Lower lobe of right lung (tissue), 2 donors: ENCODE measurements at regions not wholly inside any gene's neighbourhood (a gene's known extent, or its start where the extent isn't known, plus 50 kb on each side); places are given as distances from the start of the nearest gene placed in this dataset.

Experiments used
- ATAC-seq, 2 donors: fragments of 200-7000 bp; cut with Tn5 transposase; one replicate each; pipeline ENCODE4 v1.9.1; 2020 to 2022; ENCODE audit warnings: mild to moderate bottlenecking in 2 of 2, moderate library complexity in 2 of 2
- DNase-seq: peaks from one replicate; pipeline ENCODE4 v3.0.0-alpha.2; 2020
- H3K27ac ChIP-seq: fragments of 200-600 bp; one replicate; pipeline ENCODE4 v1.8.0; 2022
- H3K27me3 ChIP-seq: fragments of 200-600 bp; one replicate; pipeline ENCODE4 v1.8.0; 2022; ENCODE audit warnings: low read depth
- H3K36me3 ChIP-seq: fragments of 200-600 bp; one replicate; pipeline ENCODE4 v1.8.0; 2022; ENCODE audit warnings: mild to moderate bottlenecking
- H3K4me1 ChIP-seq: fragments of 200-600 bp; one replicate; pipeline ENCODE4 v1.8.0; 2022
- H3K4me3 ChIP-seq: fragments of 200-600 bp; one replicate; pipeline ENCODE4 v1.8.0; 2022; ENCODE audit warnings: mild to moderate bottlenecking
- H3K9me3 ChIP-seq: fragments of 200-600 bp; one replicate; pipeline ENCODE4 v1.8.0; 2022
- intact Hi-C: fragments of 100-400 bp; cut with DNase I; formaldehyde crosslinking; loops from one replicate; pipeline ENCODE4 v1.11.0; 2022
- TF ChIP-seq, protein P1 (sequence below): fragments of 200-600 bp; IDR thresholded peaks from one replicate; pipeline ENCODE4 v1.8.0; 2022; ENCODE audit warnings: antibody characterized with exemption, mild to moderate bottlenecking
- donor health status: DM: no; HTN: yes; CAD: no; lungs with severe emphysema.

DNA sequence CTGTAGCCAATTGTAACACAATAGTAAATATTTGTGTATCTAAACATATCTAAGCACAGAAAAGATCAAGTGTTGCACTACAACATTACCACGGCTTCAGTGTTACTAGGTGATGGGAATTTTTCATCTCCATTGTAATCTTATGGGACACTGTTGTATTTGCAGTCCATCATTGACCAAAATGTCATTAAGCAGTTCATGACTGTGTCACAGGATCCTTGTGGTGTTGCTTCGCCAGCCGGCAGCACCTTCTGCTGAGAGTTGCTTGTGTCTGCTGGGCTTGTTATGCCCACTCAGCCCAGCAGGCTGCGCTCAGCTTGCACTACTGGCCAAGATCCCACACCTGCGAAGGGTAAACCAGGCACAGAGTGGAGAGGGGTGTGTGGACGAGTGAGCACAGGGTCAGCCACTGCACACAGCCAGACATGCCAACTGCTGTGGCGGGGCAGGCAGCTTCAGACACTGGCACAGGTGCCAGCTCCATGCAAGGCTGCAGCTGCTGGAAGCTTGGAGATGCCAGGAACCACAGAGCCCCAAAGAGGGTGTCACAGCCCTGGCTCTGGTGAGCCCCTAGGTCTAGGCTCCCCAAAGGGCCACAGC lies 273.7 kb downstream of the CETN3 start:
- H3K27ac ChIP-seq, result no peak overlapping the region
- ATAC-seq, result peak; percentile 40 to 53
- no peaks in the 10 kb centered on the region for H3K36me3 ChIP-seq
- TF ChIP-seq, protein P1, sequence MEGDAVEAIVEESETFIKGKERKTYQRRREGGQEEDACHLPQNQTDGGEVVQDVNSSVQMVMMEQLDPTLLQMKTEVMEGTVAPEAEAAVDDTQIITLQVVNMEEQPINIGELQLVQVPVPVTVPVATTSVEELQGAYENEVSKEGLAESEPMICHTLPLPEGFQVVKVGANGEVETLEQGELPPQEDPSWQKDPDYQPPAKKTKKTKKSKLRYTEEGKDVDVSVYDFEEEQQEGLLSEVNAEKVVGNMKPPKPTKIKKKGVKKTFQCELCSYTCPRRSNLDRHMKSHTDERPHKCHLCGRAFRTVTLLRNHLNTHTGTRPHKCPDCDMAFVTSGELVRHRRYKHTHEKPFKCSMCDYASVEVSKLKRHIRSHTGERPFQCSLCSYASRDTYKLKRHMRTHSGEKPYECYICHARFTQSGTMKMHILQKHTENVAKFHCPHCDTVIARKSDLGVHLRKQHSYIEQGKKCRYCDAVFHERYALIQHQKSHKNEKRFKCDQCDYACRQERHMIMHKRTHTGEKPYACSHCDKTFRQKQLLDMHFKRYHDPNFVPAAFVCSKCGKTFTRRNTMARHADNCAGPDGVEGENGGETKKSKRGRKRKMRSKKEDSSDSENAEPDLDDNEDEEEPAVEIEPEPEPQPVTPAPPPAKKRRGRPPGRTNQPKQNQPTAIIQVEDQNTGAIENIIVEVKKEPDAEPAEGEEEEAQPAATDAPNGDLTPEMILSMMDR, result no peak
- no peaks in the 10 kb centered on the region for H3K4me1 ChIP-seq
- DNase-seq, result no peak
- no peak overlapping the region for H3K4me3 ChIP-seq
- intact Hi-C loops, result no loop called here
- H3K27me3 ChIP-seq, result no peaks in the 10 kb centered on the region
- no peaks in the 10 kb centered on the region for H3K9me3 ChIP-seq

DNA sequence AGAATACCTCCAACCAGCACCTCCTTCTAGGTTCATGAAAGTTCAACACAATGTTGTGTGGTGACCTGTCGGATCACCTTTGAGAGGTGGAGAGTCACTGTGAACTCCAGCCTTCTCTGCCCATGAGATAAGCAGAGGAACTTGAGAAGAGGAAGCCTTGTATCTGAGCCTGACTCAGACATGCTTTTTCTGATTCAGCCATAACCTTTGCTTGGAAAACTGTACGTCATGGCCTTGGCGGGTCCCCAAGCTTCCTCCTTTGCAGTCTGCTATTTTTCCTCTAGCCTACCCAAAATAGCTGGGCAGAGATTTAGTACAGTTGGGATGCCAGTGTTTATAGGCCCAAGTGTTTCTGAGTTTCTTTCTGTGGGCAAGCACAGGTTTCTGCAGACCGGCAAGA lies 274.7 kb downstream of the CETN3 start:
- peak; percentile 54 for DNase-seq
- Histone ChIP-seq H3K4me1 (no peaks in the 10 kb centered on the region), H3K27ac (no peak overlapping the region)

DNA sequence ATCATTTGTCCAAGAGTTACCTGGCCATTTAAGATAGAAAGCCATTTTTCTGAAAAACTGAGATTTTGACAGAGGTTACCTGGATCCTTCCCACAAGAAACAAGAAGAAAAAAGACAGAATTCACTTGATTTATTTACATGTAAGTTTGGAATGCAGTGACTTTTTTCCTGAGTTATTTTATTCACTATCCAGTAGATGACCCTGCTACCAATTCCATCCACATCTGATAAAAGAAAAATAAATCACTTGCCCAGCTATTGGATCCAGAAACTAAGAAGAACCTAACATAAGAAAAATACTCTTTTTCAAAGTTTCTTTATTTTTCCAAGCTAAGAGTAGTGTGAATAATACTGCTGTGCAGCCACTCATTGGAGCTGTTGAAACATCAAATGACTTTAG lies 275.2 kb downstream of the CETN3 start:
- ATAC-seq, result no peak

More for the DNA sequence above, 274.7 kb downstream of the CETN3 start:
- no peaks in the 10 kb centered on the region for H3K9me3 ChIP-seq
- H3K36me3 ChIP-seq, result no peaks in the 10 kb centered on the region
- TF ChIP-seq, protein P1, result no peak
- H3K4me3 ChIP-seq, result no peak overlapping the region
- intact Hi-C loops, result no loop called here
- peak; percentile 52 to 61 for ATAC-seq
- no peaks in the 10 kb centered on the region for H3K27me3 ChIP-seq

DNA sequence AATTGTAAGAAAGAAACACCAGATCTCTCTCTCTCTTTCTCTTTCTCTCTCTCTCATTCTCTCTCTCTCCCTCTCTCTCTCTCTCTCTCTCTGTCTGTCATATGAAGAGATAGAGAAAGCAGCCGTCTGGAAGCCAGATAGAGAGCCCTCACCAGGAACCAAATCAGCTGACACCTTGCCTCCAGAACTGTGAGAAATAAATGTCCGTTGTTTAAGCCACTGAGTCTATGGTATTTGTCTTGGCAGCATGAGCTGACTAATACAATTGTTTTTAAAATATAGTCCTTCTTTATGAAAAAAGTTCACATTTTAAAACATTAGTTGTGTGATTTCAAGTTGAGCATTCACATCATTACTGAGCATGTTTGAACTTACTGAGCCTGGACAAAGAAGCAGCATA lies 275.6 kb downstream of the CETN3 start:
- TF ChIP-seq, protein P1, result no peak

More for the DNA sequence above, 275.2 kb downstream of the CETN3 start:
- Histone ChIP-seq H3K27ac (no peak overlapping the region), H3K27me3 (no peaks in the 10 kb centered on the region), H3K4me3 (no peak overlapping the region), H3K9me3 (no peaks in the 10 kb centered on the region), H3K36me3 (no peaks in the 10 kb centered on the region), H3K4me1 (no peaks in the 10 kb centered on the region)
- DNase-seq, result no peak
- TF ChIP-seq, protein P1, result no peak
- intact Hi-C loops, result no loop called here

DNA sequence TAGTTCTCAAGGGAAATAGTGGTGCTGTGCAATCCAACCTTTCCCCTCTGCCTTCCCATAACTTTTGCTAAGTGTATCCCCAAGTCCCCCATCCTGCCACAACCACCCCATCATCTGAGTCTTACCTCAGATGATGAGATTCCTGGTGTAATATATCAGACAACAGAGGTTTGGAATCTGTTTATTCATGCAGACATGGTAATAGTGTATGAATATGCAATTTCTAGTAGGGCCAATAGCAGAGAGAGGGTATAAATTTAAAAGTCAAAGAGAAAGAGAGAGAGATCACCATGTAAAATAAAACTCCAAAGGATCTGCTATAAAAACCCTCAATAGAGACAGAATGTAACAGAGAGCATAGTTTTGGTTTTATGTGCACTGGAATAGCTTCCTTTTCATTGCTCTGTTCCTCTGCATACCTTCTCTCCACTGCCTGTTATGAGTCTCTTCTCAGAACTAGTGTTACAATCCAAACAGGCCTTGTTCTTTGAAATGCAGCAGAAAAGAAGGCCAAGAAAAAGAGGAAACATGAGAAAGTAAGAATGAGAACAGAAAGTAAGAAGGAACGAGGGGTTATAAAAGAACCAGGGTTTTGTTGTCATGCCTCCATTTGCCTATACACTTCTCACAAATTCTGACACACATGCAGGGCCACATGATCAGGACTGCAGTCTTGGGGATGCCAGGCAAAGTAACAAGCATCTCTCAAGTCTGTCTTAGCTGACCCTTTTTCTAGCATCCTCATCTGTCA lies 278.0 kb downstream of the CETN3 start:
- ATAC-seq (no peak), DNase-seq (no peak)
- TF ChIP-seq, protein P1, result no peak
- Histone ChIP-seq H3K36me3 (no peaks in the 10 kb centered on the region), H3K27me3 (no peaks in the 10 kb centered on the region), H3K4me1 (no peaks in the 10 kb centered on the region), H3K9me3 (no peaks in the 10 kb centered on the region), H3K4me3 (no peak overlapping the region), H3K27ac (no peak overlapping the region)
- intact Hi-C loops, result no loop called here

More for the DNA sequence above, 275.6 kb downstream of the CETN3 start:
- intact Hi-C loops, result no loop called here
- Histone ChIP-seq H3K27ac (no peak overlapping the region), H3K27me3 (no peaks in the 10 kb centered on the region), H3K36me3 (no peaks in the 10 kb centered on the region), H3K4me1 (no peaks in the 10 kb centered on the region), H3K9me3 (no peaks in the 10 kb centered on the region), H3K4me3 (no peak overlapping the region)
- ATAC-seq, result no peak
- DNase-seq, result no peak
